ENCODE measurements at regions not wholly inside any gene's neighbourhood (a gene's known extent, or its start where the extent isn't known, plus 50 kb on each side); places are given as distances from the start of the nearest gene placed in this dataset.

DNA sequence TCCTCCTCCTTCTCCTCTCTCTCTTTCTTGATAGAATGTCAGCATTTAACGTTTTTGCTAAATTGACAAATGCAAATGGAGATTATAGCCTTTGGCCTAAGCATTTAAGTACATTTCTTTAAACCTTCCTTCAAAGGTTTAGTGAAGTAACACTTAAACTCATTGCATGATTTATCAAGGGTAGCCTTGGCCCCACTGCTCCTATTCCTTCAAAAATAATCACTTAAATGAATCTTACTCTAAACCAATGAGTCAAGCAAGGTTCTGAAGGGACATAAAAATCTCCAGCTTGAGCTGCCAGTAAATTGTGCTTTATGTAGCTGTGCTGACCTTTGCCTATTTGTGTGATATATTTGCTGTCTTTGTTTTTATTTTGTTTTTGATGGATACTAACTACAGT, 358.5 kb upstream of the AKR1E2 start:
- H3K9me3 ChIP-seq = no peaks in the 10 kb centered on the region
- no peak overlapping the region for H3K4me3 ChIP-seq (ENCODE audit: low read depth, low read length)
- H3K27me3 ChIP-seq = no peaks in the 10 kb centered on the region
- H3K4me1 ChIP-seq = no peaks in the 10 kb centered on the region
- H3K36me3 ChIP-seq = no peaks in the 10 kb centered on the region
- DNase-seq = no peak
- TF ChIP-seq, protein P1, sequence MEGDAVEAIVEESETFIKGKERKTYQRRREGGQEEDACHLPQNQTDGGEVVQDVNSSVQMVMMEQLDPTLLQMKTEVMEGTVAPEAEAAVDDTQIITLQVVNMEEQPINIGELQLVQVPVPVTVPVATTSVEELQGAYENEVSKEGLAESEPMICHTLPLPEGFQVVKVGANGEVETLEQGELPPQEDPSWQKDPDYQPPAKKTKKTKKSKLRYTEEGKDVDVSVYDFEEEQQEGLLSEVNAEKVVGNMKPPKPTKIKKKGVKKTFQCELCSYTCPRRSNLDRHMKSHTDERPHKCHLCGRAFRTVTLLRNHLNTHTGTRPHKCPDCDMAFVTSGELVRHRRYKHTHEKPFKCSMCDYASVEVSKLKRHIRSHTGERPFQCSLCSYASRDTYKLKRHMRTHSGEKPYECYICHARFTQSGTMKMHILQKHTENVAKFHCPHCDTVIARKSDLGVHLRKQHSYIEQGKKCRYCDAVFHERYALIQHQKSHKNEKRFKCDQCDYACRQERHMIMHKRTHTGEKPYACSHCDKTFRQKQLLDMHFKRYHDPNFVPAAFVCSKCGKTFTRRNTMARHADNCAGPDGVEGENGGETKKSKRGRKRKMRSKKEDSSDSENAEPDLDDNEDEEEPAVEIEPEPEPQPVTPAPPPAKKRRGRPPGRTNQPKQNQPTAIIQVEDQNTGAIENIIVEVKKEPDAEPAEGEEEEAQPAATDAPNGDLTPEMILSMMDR (IDR thresholded peaks at IDR 0.05; ENCODE audit: low read depth, low read length) = no peak

DNA sequence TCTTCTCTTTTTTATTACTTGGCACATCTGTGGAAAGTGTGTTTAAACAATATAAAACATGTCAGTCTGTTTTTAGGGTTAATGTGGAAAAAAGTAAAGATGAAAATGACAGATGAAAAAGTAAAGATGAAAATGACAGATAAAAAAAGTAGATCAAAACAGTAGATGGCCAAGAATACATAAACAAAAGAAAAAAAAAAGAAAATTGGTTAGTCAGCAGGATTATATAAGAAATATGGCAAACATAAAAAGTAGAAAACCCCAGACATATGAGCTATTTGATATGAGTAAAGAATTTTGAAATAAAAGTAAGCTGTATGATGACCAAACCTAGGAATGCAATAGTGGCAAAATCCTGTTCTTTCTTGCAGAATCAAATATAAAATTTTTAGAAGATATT, 365.7 kb upstream of the AKR1E2 start:
- Histone ChIP-seq H3K36me3 (no peaks in the 10 kb centered on the region), H3K4me1 (no peaks in the 10 kb centered on the region), H3K4me3 (ENCODE audit: low read depth, low read length) (no peak overlapping the region), H3K27me3 (no peaks in the 10 kb centered on the region), H3K9me3 (no peaks in the 10 kb centered on the region)
- TF ChIP-seq, protein P1 (IDR thresholded peaks at IDR 0.05; ENCODE audit: low read depth, low read length) = no peak
- DNase-seq = no peak

DNA sequence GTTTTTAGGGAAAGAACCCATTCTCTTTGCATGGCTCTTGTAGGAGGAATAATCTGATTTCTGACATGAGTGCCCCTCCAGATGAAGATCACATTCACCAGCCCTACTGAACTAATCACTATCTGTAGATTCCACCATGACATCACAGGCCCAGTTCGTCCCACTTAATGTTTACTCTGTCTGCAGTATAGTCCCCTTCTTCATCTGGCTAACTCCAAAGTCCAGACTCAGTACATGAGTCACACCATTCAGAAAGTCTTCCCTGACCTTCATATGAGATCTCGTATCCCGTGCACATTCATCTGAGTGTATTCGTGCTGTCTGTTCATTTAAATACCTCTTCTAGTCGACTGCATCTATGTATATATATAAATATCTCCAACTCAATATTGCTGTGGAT, 366.5 kb upstream of the AKR1E2 start:
- no peaks in the 10 kb centered on the region for H3K36me3 ChIP-seq
- TF ChIP-seq, protein P1 (IDR thresholded peaks at IDR 0.05; ENCODE audit: low read depth, low read length) = no peak
- H3K27me3 ChIP-seq = no peaks in the 10 kb centered on the region
- H3K4me3 ChIP-seq (ENCODE audit: low read depth, low read length) = no peak overlapping the region
- H3K9me3 ChIP-seq = no peaks in the 10 kb centered on the region
- H3K4me1 ChIP-seq = no peaks in the 10 kb centered on the region
- no peak for DNase-seq

DNA sequence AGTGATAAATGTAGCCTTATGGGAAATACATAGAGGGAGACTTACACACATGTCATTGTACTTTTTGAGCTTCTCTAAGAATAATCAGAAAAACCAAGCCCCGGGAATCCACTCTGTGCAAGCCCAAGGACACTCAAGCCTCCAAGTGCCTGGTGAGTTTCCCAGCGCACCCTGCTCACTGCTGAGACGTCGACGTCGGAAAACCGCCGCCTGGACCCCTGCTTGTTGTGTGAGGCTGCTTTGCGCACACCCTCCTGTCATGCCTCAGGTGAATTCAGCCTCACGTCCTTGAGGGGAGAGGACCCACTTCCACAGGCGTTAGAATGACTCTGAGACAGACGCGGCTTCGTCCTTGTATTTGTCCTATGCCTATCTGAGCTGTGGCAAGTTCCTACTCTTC, 368.4 kb upstream of the AKR1E2 start:
- TF ChIP-seq, protein P1 (IDR thresholded peaks at IDR 0.05; ENCODE audit: low read depth, low read length) = no peak
- Histone ChIP-seq H3K36me3 (no peaks in the 10 kb centered on the region), H3K9me3 (no peaks in the 10 kb centered on the region), H3K27me3 (no peaks in the 10 kb centered on the region), H3K4me3 (ENCODE audit: low read depth, low read length) (no peak overlapping the region), H3K4me1 (no peaks in the 10 kb centered on the region)
- DNase-seq = no peak

DNA sequence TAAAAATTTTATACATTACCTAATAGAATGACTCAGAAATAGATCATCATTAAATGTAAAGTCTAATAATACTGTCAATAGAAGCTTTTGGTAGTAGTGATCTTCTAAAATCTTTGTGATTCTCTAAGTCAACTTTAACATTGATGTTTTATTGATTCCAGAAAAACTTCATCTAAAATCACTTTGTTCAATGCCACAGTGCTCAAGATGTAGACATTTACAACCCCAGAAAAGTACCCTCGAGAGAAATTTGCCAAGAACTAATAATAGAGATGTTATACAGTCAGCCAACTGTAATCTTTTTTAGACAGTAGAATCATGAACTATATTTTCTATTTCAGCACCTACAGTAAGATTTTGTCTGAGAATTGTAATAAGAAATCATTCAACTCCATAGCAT, 369.2 kb upstream of the AKR1E2 start:
- H3K4me3 ChIP-seq (ENCODE audit: low read depth, low read length) = no peak overlapping the region
- no peaks in the 10 kb centered on the region for H3K4me1 ChIP-seq
- TF ChIP-seq, protein P1 (IDR thresholded peaks at IDR 0.05; ENCODE audit: low read depth, low read length) = no peak
- DNase-seq = no peak
- no peaks in the 10 kb centered on the region for H3K9me3 ChIP-seq
- H3K36me3 ChIP-seq = no peaks in the 10 kb centered on the region
- H3K27me3 ChIP-seq = no peaks in the 10 kb centered on the region

DNA sequence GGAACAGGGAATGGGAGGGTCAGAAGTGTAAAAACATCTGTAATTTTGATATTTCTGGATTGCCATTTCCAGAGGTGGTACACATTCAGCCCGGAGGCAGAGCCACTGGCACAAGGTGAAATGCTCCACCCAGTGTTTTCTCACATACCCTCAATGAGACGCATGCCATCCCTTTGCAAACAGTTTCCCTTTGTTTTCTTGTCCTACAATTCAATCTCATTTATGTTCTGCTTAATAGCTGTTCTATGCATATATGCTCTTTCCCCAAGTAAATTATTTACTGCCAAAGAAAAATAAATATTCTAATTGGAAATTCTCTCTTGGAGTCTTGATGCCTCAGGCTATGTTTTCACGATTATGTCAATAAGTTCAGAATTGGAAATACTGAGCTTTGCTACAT, 369.7 kb upstream of the AKR1E2 start:
- DNase-seq = no peak
- H3K4me1 ChIP-seq = no peaks in the 10 kb centered on the region
- H3K27me3 ChIP-seq = no peaks in the 10 kb centered on the region
- no peak overlapping the region for H3K4me3 ChIP-seq (ENCODE audit: low read depth, low read length)
- no peaks in the 10 kb centered on the region for H3K36me3 ChIP-seq
- TF ChIP-seq, protein P1 (IDR thresholded peaks at IDR 0.05; ENCODE audit: low read depth, low read length) = no peak
- H3K9me3 ChIP-seq = no peaks in the 10 kb centered on the region
